HEK293 (cell line): ENCODE measurements at regions not wholly inside any gene's neighbourhood (a gene's known extent, or its start where the extent isn't known, plus 50 kb on each side); places are given as distances from the start of the nearest gene placed in this dataset.

Source experiments
- CTCF ChIA-PET: fragments of 350-600 bp; formaldehyde crosslinking; extraction: SDS; loops from one replicate; lab custom pipeline; 2021; ENCODE audit warnings: antibody characterized with exemption; lab: Yijun Ruan, JAX
- POLR2A ChIA-PET: fragments of 300-600 bp; formaldehyde crosslinking; extraction: SDS; loops from one replicate; lab custom pipeline; 2020; ENCODE audit warnings: antibody characterized with exemption, inconsistent platforms; lab: Yijun Ruan, JAX
- H3K27ac ChIP-seq: fragments of 200-500 bp; sonication (Bioruptor generic); 2 replicates; pipeline ENCODE4 v1.5.1; 2014; ENCODE audit warnings: low read depth, low read length, control low read depth, inconsistent platforms; ENCODE audit errors: extremely low read depth
- H3K36me3 ChIP-seq, 2 experiments: fragments of 200-500 bp in 1 of 2; sonication (Bioruptor generic) in 1 of 2; 1 replicate in 1 of 2; 2 replicates in 1 of 2; pipeline ENCODE4 v1.5.1; 2014 to 2017; ENCODE audit warnings: inconsistent platforms in 2 of 2, low read length in 2 of 2; ENCODE audit not compliant: control insufficient read depth in 2 of 2, insufficient read depth in 1 of 2
- H3K4me1 ChIP-seq: fragments of 200-500 bp; sonication (Bioruptor generic); 2 replicates; pipeline ENCODE4 v1.5.1; 2014; ENCODE audit warnings: mild to moderate bottlenecking, low read length, inconsistent platforms; ENCODE audit not compliant: control insufficient read depth, insufficient read depth
- H3K4me3 ChIP-seq: 2 replicates; pipeline ENCODE4 v1.5.1; 2011; ENCODE audit warnings: low read depth, mild to moderate bottlenecking, control low read depth, low read length, moderate library complexity
- H3K9me3 ChIP-seq: fragments of 200-500 bp; sonication (Bioruptor generic); 2 replicates; pipeline ENCODE4 v1.5.1; 2014; ENCODE audit warnings: low read depth, low read length, inconsistent platforms; ENCODE audit not compliant: control insufficient read depth, insufficient read depth
- BCL11A ChIP-seq: fragments of 450-650 bp; formaldehyde crosslinking; IDR thresholded peaks from 2 replicates; pipeline ENCODE4 v1.5.1; 2016; ENCODE audit warnings: low read depth, missing biosample characterization, missing genetic modification characterization
- FEZF1 ChIP-seq: fragments of 450-650 bp; formaldehyde crosslinking; IDR thresholded peaks from 2 replicates; pipeline ENCODE4 v1.5.1; 2016; ENCODE audit warnings: missing biosample characterization, missing genetic modification characterization
- GFI1B ChIP-seq: fragments of 450-650 bp; formaldehyde crosslinking; IDR thresholded peaks from 2 replicates; pipeline ENCODE4 v1.5.1; 2016; ENCODE audit warnings: missing biosample characterization, missing genetic modification characterization
- HOXC10 ChIP-seq: sonication (generic); formaldehyde crosslinking; IDR thresholded peaks from 2 replicates; pipeline ENCODE4 v1.8.1; 2023; ENCODE audit warnings: mild to moderate bottlenecking, missing genetic modification reagents
- HOXD13 ChIP-seq: sonication (generic); formaldehyde crosslinking; IDR thresholded peaks from 2 replicates; pipeline ENCODE4 v1.8.0; 2022; ENCODE audit warnings: missing genetic modification reagents, borderline replicate concordance
- MZF1 ChIP-seq: fragments of 450-650 bp; formaldehyde crosslinking; IDR thresholded peaks from 2 replicates; pipeline ENCODE4 v1.5.1; 2017; ENCODE audit warnings: missing biosample characterization, missing genetic modification characterization, borderline replicate concordance
- OVOL3 ChIP-seq: fragments of 450-650 bp; formaldehyde crosslinking; IDR thresholded peaks from 2 replicates; pipeline ENCODE4 v1.5.1; 2016; ENCODE audit warnings: missing biosample characterization, missing genetic modification characterization
- TRIM28 ChIP-seq: IDR thresholded peaks from 2 replicates; pipeline ENCODE4 v1.6.1; 2011; ENCODE audit warnings: low read length, control low read depth, borderline replicate concordance
- ZBTB21 ChIP-seq: fragments of 450-650 bp; formaldehyde crosslinking; IDR thresholded peaks from 2 replicates; pipeline ENCODE4 v1.5.1; 2017; ENCODE audit warnings: missing biosample characterization, missing genetic modification characterization
- ZBTB7A ChIP-seq: fragments of 450-650 bp; formaldehyde crosslinking; IDR thresholded peaks from 2 replicates; pipeline ENCODE4 v1.5.1; 2016; ENCODE audit warnings: low read depth, missing biosample characterization, missing genetic modification characterization
- ZEB2 ChIP-seq: fragments of 450-650 bp; formaldehyde crosslinking; IDR thresholded peaks from 2 replicates; pipeline ENCODE4 v1.5.1; 2016; ENCODE audit warnings: missing biosample characterization, missing genetic modification characterization
- ZFHX2 ChIP-seq: fragments of 450-650 bp; formaldehyde crosslinking; conservative IDR thresholded peaks from 2 replicates; pipeline ENCODE4 v1.5.1; 2016; ENCODE audit warnings: missing biosample characterization, missing genetic modification characterization
- ZIC2 ChIP-seq: fragments of 450-650 bp; formaldehyde crosslinking; IDR thresholded peaks from 2 replicates; pipeline ENCODE4 v1.5.1; 2016; ENCODE audit warnings: missing biosample characterization, missing genetic modification characterization
- ZNF121 ChIP-seq: fragments of 450-650 bp; formaldehyde crosslinking; IDR thresholded peaks from 2 replicates; pipeline ENCODE4 v1.5.1; 2016; ENCODE audit warnings: missing biosample characterization, missing genetic modification characterization
- ZNF133 ChIP-seq: fragments of 450-650 bp; formaldehyde crosslinking; IDR thresholded peaks from 2 replicates; pipeline ENCODE4 v1.5.1; 2016; ENCODE audit warnings: missing biosample characterization, missing genetic modification characterization
- ZNF155 ChIP-seq: fragments of 450-650 bp; formaldehyde crosslinking; IDR thresholded peaks from 2 replicates; pipeline ENCODE4 v1.5.1; 2016; ENCODE audit warnings: missing biosample characterization, missing genetic modification characterization
- ZNF16 ChIP-seq: fragments of 450-650 bp; formaldehyde crosslinking; IDR thresholded peaks from 2 replicates; pipeline ENCODE4 v1.5.1; 2016; ENCODE audit warnings: low read depth, missing biosample characterization, missing genetic modification characterization
- ZNF184 ChIP-seq: fragments of 450-650 bp; IDR thresholded peaks from 2 replicates; pipeline ENCODE4 v1.5.1; 2018; ENCODE audit warnings: missing biosample characterization, mild to moderate bottlenecking, missing genetic modification characterization
- ZNF2 ChIP-seq: fragments of 450-650 bp; formaldehyde crosslinking; IDR thresholded peaks from 2 replicates; pipeline ENCODE4 v1.5.1; 2016; ENCODE audit warnings: missing biosample characterization, missing genetic modification characterization
- ZNF211 ChIP-seq: fragments of 450-650 bp; formaldehyde crosslinking; IDR thresholded peaks from 2 replicates; pipeline ENCODE4 v1.5.1; 2016; ENCODE audit warnings: low read depth, missing biosample characterization, missing genetic modification characterization
- ZNF248 ChIP-seq: fragments of 450-650 bp; formaldehyde crosslinking; IDR thresholded peaks from 2 replicates; pipeline ENCODE4 v1.5.1; 2017; ENCODE audit warnings: missing biosample characterization, missing genetic modification characterization
- ZNF473 ChIP-seq: fragments of 450-650 bp; formaldehyde crosslinking; IDR thresholded peaks from 2 replicates; pipeline ENCODE4 v1.5.1; 2017; ENCODE audit warnings: missing biosample characterization, missing genetic modification characterization
- ZNF488 ChIP-seq: fragments of 450-650 bp; formaldehyde crosslinking; IDR thresholded peaks from 2 replicates; pipeline ENCODE4 v1.5.1; 2016; ENCODE audit warnings: missing biosample characterization, missing genetic modification characterization
- ZNF514 ChIP-seq: fragments of 450-650 bp; formaldehyde crosslinking; IDR thresholded peaks from 2 replicates; pipeline ENCODE4 v1.5.1; 2016; ENCODE audit warnings: missing biosample characterization, missing genetic modification characterization
- ZNF529 ChIP-seq: fragments of 450-650 bp; formaldehyde crosslinking; IDR thresholded peaks from 2 replicates; pipeline ENCODE4 v1.5.1; 2017; ENCODE audit warnings: missing genetic modification characterization, missing biosample characterization; ENCODE audit not compliant: insufficient replicate concordance
- ZNF544 ChIP-seq: fragments of 450-650 bp; formaldehyde crosslinking; IDR thresholded peaks from 2 replicates; pipeline ENCODE4 v1.5.0; 2017; ENCODE audit warnings: missing biosample characterization, missing genetic modification characterization
- ZNF548 ChIP-seq: fragments of 450-650 bp; formaldehyde crosslinking; IDR thresholded peaks from 2 replicates; pipeline ENCODE4 v1.5.1; 2016; ENCODE audit warnings: missing biosample characterization, missing genetic modification characterization
- ZNF692 ChIP-seq: fragments of 450-650 bp; formaldehyde crosslinking; IDR thresholded peaks from 2 replicates; pipeline ENCODE4 v1.5.1; 2016; ENCODE audit warnings: missing biosample characterization, missing genetic modification characterization
- ZNF76 ChIP-seq: fragments of 450-650 bp; formaldehyde crosslinking; IDR thresholded peaks from 2 replicates; pipeline ENCODE4; 2016; ENCODE audit warnings: low read depth, missing biosample characterization, missing genetic modification characterization, borderline replicate concordance
- ZNF792 ChIP-seq: fragments of 450-650 bp; formaldehyde crosslinking; IDR thresholded peaks from 2 replicates; pipeline ENCODE4 v1.5.1; 2016; ENCODE audit warnings: missing biosample characterization, missing genetic modification characterization
- ZNF837 ChIP-seq: fragments of 450-650 bp; formaldehyde crosslinking; IDR thresholded peaks from 2 replicates; pipeline ENCODE4 v1.5.1; 2016; ENCODE audit warnings: missing biosample characterization, missing genetic modification characterization
- ZSCAN18 ChIP-seq: fragments of 450-650 bp; formaldehyde crosslinking; IDR thresholded peaks from 2 replicates; pipeline ENCODE4 v1.5.1; 2016; ENCODE audit warnings: missing biosample characterization, missing genetic modification characterization
- ZSCAN23 ChIP-seq: fragments of 450-650 bp; formaldehyde crosslinking; IDR thresholded peaks from 2 replicates; pipeline ENCODE4 v1.5.1; 2016; ENCODE audit warnings: missing biosample characterization, missing genetic modification characterization

GRCh38 chr6:4559281-4559875 lies 216.8 kb upstream of the CDYL start:
- no peak overlapping the region for H3K27ac ChIP-seq
- no peaks in the 10 kb centered on the region for H3K36me3 ChIP-seq
- H3K4me3 ChIP-seq = no peak overlapping the region
- no peaks in the 10 kb centered on the region for H3K4me1 ChIP-seq
- ChIA-PET POLR2A (no interaction called here), CTCF (no interaction called here)
- no peaks in the 10 kb centered on the region for H3K9me3 ChIP-seq
- TF ChIP-seq HOXD13 (CRISPR knock-in tag) (no peak), ZNF211 (tag by site-specific recombination) (0 out of 2 replicates have a peak, but pooled peaks have one; percentile 22)

GRCh38 chr6:4554645-4555044 lies 221.6 kb upstream of the CDYL start:
- no peaks in the 10 kb centered on the region for H3K4me1 ChIP-seq
- TF ChIP-seq ZNF248 (tag by site-specific recombination) = no peak
- TF ChIP-seq ZNF544 (tag by site-specific recombination) = no peak
- no peak for TF ChIP-seq ZSCAN23 (tag by site-specific recombination)
- no peak for TF ChIP-seq ZNF837
- TF ChIP-seq ZBTB21 (tag by site-specific recombination) = no peak
- no peak for TF ChIP-seq ZEB2 (tag by site-specific recombination)
- TF ChIP-seq ZNF76 (tag by site-specific recombination) = no peak
- TF ChIP-seq ZFHX2 (tag by site-specific recombination) = no peak
- no peak for TF ChIP-seq ZIC2 (tag by site-specific recombination)
- TF ChIP-seq FEZF1 = no peak
- TF ChIP-seq HOXC10 = no peak
- no peak for TF ChIP-seq ZNF16 (tag by site-specific recombination)
- no peak for TF ChIP-seq ZNF473 (tag by site-specific recombination)
- TF ChIP-seq ZSCAN18 (tag by site-specific recombination) = no peak
- TF ChIP-seq ZNF548 = no peak
- TF ChIP-seq ZNF529 (tag by site-specific recombination) = no peak
- TF ChIP-seq ZNF2 (tag by site-specific recombination) = no peak
- TF ChIP-seq, all 188 proteins: peak for 0
- H3K9me3 ChIP-seq = no peaks in the 10 kb centered on the region
- no peak overlapping the region for H3K4me3 ChIP-seq
- H3K27ac ChIP-seq = no peak overlapping the region
- ChIA-PET CTCF (interaction anchor here (0.6 to 1.0 kb wide), 5 partner anchors 17 to 155 kb away, joined by 3 to 6 read pairs (median 3); no protein-coding TSS in a partner anchor), POLR2A (no interaction called here)
- H3K36me3 ChIP-seq = no peaks in the 10 kb centered on the region

- CTCF ChIA-PET = interaction anchor here (1.0 kb wide), 1 partner anchor 126 kb away, joined by 4 read pairs; no protein-coding TSS in a partner anchor
- H3K4me1 ChIP-seq = no peaks in the 10 kb centered on the region
- no peaks in the 10 kb centered on the region for H3K36me3 ChIP-seq
- no peak overlapping the region for H3K27ac ChIP-seq
- POLR2A ChIA-PET = no interaction called here
- H3K9me3 ChIP-seq = no peaks in the 10 kb centered on the region
- no peak overlapping the region for H3K4me3 ChIP-seq
- TF ChIP-seq ZNF488 (tag by site-specific recombination) (no peak), ZBTB7A (tag by site-specific recombination) (no peak), ZNF133 (tag by site-specific recombination) (no peak), BCL11A (tag by site-specific recombination) (no peak), ZNF2 (tag by site-specific recombination) (no peak), GFI1B (tag by site-specific recombination) (no peak), ZNF514 (tag by site-specific recombination) (no peak), MZF1 (tag by site-specific recombination) (no peak), TRIM28 (no peak), OVOL3 (tag by site-specific recombination) (no peak), ZNF155 (tag by site-specific recombination) (no peak), ZNF184 (tag by site-specific recombination) (no peak), FEZF1 (no peak), ZNF792 (tag by site-specific recombination) (no peak), ZNF121 (tag by site-specific recombination) (no peak), ZNF692 (tag by site-specific recombination) (no peak)
Observed at GRCh38 chr6:4553387-4553786, 222.8 kb upstream of the CDYL start.
